SK-N-SH (cell line): ENCODE measurements at regions not wholly inside any gene's neighbourhood (a gene's known extent, or its start where the extent isn't known, plus 50 kb on each side); places are given as distances from the start of the nearest gene placed in this dataset.

Experiments used
- FOXM1 ChIP-seq: IDR thresholded peaks from 2 replicates; pipeline ENCODE4 v1.4.0; 2012; ENCODE audit warnings: low read depth, mild to moderate bottlenecking
- JUND ChIP-seq: IDR thresholded peaks from 2 replicates; pipeline ENCODE4 v1.4.0; 2012
- POLR2AphosphoS5 ChIP-seq: IDR thresholded peaks from 2 replicates; pipeline ENCODE4 v1.6.1; 2012; ENCODE audit warnings: low read depth, low read length
- TF ChIP-seq, protein P1 (sequence below): fragments of 200-600 bp; sonication (generic); IDR thresholded peaks from 2 replicates; pipeline ENCODE4 v1.6.1; 2017; ENCODE audit warnings: antibody characterized with exemption, mild to moderate bottlenecking, moderate library complexity

DNA sequence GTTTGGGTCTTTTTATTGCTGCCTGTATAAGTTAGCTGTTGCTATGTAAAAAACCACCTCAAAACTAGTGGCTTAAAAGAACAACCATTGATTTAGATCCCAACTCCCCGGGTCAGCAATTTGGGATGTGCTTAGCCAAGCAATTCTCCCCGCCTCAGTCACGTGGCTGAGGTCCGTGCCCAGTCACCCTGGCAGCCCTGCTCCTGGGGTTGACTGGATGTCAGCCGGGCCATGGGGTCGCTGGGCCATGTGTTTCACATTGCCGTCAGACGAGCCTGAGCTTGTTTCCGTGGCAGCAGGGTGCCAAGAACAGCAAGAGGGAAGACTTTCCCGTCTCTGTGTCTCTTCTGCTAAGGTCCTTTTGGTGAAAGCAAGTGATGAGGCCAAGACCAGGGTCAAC, 345.7 kb upstream of the FAT1 start:
- no peak for TF ChIP-seq POLR2AphosphoS5
- TF ChIP-seq, protein P1, sequence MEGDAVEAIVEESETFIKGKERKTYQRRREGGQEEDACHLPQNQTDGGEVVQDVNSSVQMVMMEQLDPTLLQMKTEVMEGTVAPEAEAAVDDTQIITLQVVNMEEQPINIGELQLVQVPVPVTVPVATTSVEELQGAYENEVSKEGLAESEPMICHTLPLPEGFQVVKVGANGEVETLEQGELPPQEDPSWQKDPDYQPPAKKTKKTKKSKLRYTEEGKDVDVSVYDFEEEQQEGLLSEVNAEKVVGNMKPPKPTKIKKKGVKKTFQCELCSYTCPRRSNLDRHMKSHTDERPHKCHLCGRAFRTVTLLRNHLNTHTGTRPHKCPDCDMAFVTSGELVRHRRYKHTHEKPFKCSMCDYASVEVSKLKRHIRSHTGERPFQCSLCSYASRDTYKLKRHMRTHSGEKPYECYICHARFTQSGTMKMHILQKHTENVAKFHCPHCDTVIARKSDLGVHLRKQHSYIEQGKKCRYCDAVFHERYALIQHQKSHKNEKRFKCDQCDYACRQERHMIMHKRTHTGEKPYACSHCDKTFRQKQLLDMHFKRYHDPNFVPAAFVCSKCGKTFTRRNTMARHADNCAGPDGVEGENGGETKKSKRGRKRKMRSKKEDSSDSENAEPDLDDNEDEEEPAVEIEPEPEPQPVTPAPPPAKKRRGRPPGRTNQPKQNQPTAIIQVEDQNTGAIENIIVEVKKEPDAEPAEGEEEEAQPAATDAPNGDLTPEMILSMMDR, result no peak
- no peak for TF ChIP-seq JUND
- no peak for TF ChIP-seq FOXM1
